Liver (tissue), 8 donors: ENCODE measurements at regions not wholly inside any gene's neighbourhood (a gene's known extent, or its start where the extent isn't known, plus 50 kb on each side); places are given as distances from the start of the nearest gene placed in this dataset.

Experiments used
- DNase-seq: peaks from one replicate; pipeline ENCODE4 v3.0.0-alpha.2; 2017; ENCODE audit warnings: low spot score
- H3K27ac ChIP-seq, 2 donors: one replicate each; pipeline ENCODE4 v1.7.0; 2013; ENCODE audit warnings: inconsistent platforms in 2 of 2, low read length in 2 of 2, control low read depth in 1 of 2, low read depth in 1 of 2, mild to moderate bottlenecking in 1 of 2
- H3K27me3 ChIP-seq, 4 donors: one replicate each; pipeline versions ENCODE4 v1.6.1 to v1.7.0; 2013; ENCODE audit warnings: low read length in 3 of 4, inconsistent platforms in 1 of 4, mild to moderate bottlenecking in 1 of 4, moderate library complexity in 1 of 4; ENCODE audit not compliant: control insufficient read depth in 4 of 4, insufficient read depth in 4 of 4
- H3K36me3 ChIP-seq, 4 donors: one replicate each; pipeline versions ENCODE4 v1.6.1 to v1.7.0; 2013; ENCODE audit warnings: low read length in 3 of 4, mild to moderate bottlenecking in 3 of 4, low read depth in 1 of 4, moderate library complexity in 1 of 4; ENCODE audit not compliant: control insufficient read depth in 4 of 4, insufficient read depth in 3 of 4
- H3K4me1 ChIP-seq, 4 donors: one replicate each; pipeline versions ENCODE4 v1.6.1 to v1.7.0; 2013; ENCODE audit warnings: low read length in 3 of 4, mild to moderate bottlenecking in 3 of 4, moderate library complexity in 1 of 4; ENCODE audit not compliant: control insufficient read depth in 4 of 4, insufficient read depth in 4 of 4
- H3K4me3 ChIP-seq, 3 donors: one replicate each; pipeline versions ENCODE4 v1.6.1 to v1.7.0; 2013; ENCODE audit warnings: low read length in 3 of 3, control low read depth in 1 of 3, low read depth in 1 of 3, mild to moderate bottlenecking in 1 of 3
- H3K9ac ChIP-seq, 2 donors: one replicate each; pipeline ENCODE4 v1.7.0; 2013; ENCODE audit warnings: low read length in 2 of 2, mild to moderate bottlenecking in 2 of 2, moderate library complexity in 2 of 2, control low read depth in 1 of 2, low read depth in 1 of 2
- H3K9me3 ChIP-seq, 4 donors: one replicate each; pipeline versions ENCODE4 v1.6.1 to v1.7.0; 2013; ENCODE audit warnings: low read length in 3 of 4; ENCODE audit not compliant: control insufficient read depth in 4 of 4
- EGR1 ChIP-seq, 2 donors: IDR thresholded peaks; 2 replicates each; pipeline ENCODE4 v1.6.1; 2016 to 2018; ENCODE audit warnings: antibody characterized with exemption in 2 of 2, low read depth in 2 of 2
- FOXA1 ChIP-seq: IDR thresholded peaks from 2 replicates; pipeline ENCODE4 v1.6.1; 2016; ENCODE audit warnings: antibody characterized with exemption
- FOXA2 ChIP-seq: IDR thresholded peaks from 2 replicates; pipeline ENCODE4 v1.6.1; 2016; ENCODE audit warnings: antibody characterized with exemption
- GABPA ChIP-seq, 2 donors: IDR thresholded peaks in 1 of 2; conservative IDR thresholded peaks in 1 of 2; 2 replicates each; pipeline ENCODE4 v1.6.1; 2016; ENCODE audit warnings: antibody characterized with exemption in 2 of 2, mild to moderate bottlenecking in 1 of 2, moderate library complexity in 1 of 2
- HNF4A ChIP-seq, 2 donors: conservative IDR thresholded peaks; 2 replicates each; pipeline ENCODE4 v1.6.1; 2016; ENCODE audit warnings: antibody characterized with exemption in 2 of 2, mild to moderate bottlenecking in 2 of 2
- HNF4G ChIP-seq: IDR thresholded peaks from 2 replicates; pipeline ENCODE4 v1.6.1; 2016; ENCODE audit warnings: antibody characterized with exemption
- JUND ChIP-seq, 2 donors: IDR thresholded peaks; 2 replicates each; pipeline ENCODE4 v1.6.1; 2016; ENCODE audit warnings: antibody characterized with exemption in 2 of 2
- NR2F2 ChIP-seq: IDR thresholded peaks from 2 replicates; pipeline ENCODE4 v1.6.1; 2016; ENCODE audit warnings: antibody characterized with exemption
- RAD21 ChIP-seq, 2 donors: IDR thresholded peaks; 2 replicates each; pipeline ENCODE4 v1.6.1; 2016; ENCODE audit warnings: antibody characterized with exemption in 2 of 2, mild to moderate bottlenecking in 2 of 2
- REST ChIP-seq: IDR thresholded peaks from 2 replicates; pipeline ENCODE4 v1.6.1; 2016; ENCODE audit warnings: antibody characterized with exemption, mild to moderate bottlenecking
- RXRA ChIP-seq, 2 donors: IDR thresholded peaks; 2 replicates each; pipeline ENCODE4 v1.6.1; 2017 to 2018; ENCODE audit warnings: antibody characterized with exemption in 2 of 2, mild to moderate bottlenecking in 1 of 2
- SP1 ChIP-seq: IDR thresholded peaks from 2 replicates; pipeline ENCODE4 v1.6.1; 2018; ENCODE audit warnings: antibody characterized with exemption, mild to moderate bottlenecking
- TAF1 ChIP-seq: conservative IDR thresholded peaks from 2 replicates; pipeline ENCODE4 v1.6.1; 2016; ENCODE audit warnings: antibody characterized with exemption, mild to moderate bottlenecking
- YY1 ChIP-seq: IDR thresholded peaks from 2 replicates; pipeline ENCODE4 v1.6.1; 2016; ENCODE audit warnings: antibody characterized with exemption, mild to moderate bottlenecking
- WGBS: extraction: QIAGEN DNeasy Blood & Tissue Kit; methylation state at CpG from one replicate; pipeline ENCODE4 v1.1.7; 2013; 5-methylcytosine and 5-hydroxymethylcytosine counted together
- TF ChIP-seq, protein P1 (sequence below): IDR thresholded peaks from 2 replicates; pipeline ENCODE4 v1.6.1; 2016; ENCODE audit warnings: antibody characterized with exemption
- TF ChIP-seq, protein P2 (sequence below): fragments of 150-350 bp; IDR thresholded peaks from 2 replicates; pipeline ENCODE4 v1.5.1; 2017; ENCODE audit warnings: improper control_type of control experiment, low read depth, low read length; ENCODE audit not compliant: missing input control
- TF ChIP-seq, protein P3 (sequence below): IDR thresholded peaks from 2 replicates; pipeline ENCODE4 v1.6.1; 2016; ENCODE audit warnings: antibody characterized with exemption
- TF ChIP-seq, protein P4 (sequence below): IDR thresholded peaks from 2 replicates; pipeline ENCODE4 v1.6.1; 2016; ENCODE audit warnings: antibody characterized with exemption
- donor health status: healthy.
- donor health status: healthy.
- donor health status: healthy.
- donor health status: healthy.
- donor health status: healthy.

DNA sequence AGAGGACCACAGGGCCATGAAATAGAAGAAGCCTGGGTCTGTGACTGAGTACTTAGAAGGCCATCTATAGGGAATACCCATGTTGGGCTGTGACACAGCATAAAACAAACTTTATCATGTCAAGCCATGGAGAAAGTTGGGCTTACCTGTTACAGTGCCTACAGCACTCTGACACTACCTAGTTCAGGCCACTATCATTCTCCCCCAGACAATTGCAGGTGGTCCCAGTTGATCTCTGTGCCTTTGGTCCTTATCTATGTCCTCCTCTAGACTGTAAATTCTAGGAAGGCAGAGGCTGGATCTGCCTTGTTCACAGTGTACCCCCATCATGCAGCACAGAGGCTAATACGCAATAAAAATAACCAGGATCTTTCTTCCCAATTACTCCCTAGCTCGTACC is 69.1 kb downstream of the GCC1 start:
- no peaks in the 10 kb centered on the region for H3K36me3 ChIP-seq
- H3K27ac ChIP-seq = no peak overlapping the region

More for the DNA sequence above, 69.1 kb downstream of the GCC1 start:
- 92% methylated on average over 2 of the region's 2 CpGs for WGBS
- no peak overlapping the region for H3K4me3 ChIP-seq
- no peaks in the 10 kb centered on the region for H3K4me1 ChIP-seq
- DNase-seq = no peak
- no peak overlapping the region for H3K9ac ChIP-seq
- TF ChIP-seq, protein P1, sequence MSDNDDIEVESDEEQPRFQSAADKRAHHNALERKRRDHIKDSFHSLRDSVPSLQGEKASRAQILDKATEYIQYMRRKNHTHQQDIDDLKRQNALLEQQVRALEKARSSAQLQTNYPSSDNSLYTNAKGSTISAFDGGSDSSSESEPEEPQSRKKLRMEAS = no peak
- TF ChIP-seq HNF4G = no peak
- no peak for TF ChIP-seq REST
- no peak for TF ChIP-seq RAD21 (IDR thresholded peaks at IDR 0.05)
- TF ChIP-seq, protein P2, sequence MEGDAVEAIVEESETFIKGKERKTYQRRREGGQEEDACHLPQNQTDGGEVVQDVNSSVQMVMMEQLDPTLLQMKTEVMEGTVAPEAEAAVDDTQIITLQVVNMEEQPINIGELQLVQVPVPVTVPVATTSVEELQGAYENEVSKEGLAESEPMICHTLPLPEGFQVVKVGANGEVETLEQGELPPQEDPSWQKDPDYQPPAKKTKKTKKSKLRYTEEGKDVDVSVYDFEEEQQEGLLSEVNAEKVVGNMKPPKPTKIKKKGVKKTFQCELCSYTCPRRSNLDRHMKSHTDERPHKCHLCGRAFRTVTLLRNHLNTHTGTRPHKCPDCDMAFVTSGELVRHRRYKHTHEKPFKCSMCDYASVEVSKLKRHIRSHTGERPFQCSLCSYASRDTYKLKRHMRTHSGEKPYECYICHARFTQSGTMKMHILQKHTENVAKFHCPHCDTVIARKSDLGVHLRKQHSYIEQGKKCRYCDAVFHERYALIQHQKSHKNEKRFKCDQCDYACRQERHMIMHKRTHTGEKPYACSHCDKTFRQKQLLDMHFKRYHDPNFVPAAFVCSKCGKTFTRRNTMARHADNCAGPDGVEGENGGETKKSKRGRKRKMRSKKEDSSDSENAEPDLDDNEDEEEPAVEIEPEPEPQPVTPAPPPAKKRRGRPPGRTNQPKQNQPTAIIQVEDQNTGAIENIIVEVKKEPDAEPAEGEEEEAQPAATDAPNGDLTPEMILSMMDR = no peak
- TF ChIP-seq, protein P3, sequence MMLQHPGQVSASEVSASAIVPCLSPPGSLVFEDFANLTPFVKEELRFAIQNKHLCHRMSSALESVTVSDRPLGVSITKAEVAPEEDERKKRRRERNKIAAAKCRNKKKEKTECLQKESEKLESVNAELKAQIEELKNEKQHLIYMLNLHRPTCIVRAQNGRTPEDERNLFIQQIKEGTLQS = no peak
- no peak for TF ChIP-seq HNF4A (conservative IDR thresholded peaks at IDR 0.05)
- no peak for TF ChIP-seq TAF1
- TF ChIP-seq NR2F2 = no peak
- no peak for TF ChIP-seq FOXA2
- TF ChIP-seq FOXA1 = no peak
- no peak for TF ChIP-seq YY1
- TF ChIP-seq SP1 = no peak
- TF ChIP-seq JUND (IDR thresholded peaks at IDR 0.05) = no peak
- TF ChIP-seq RXRA (IDR thresholded peaks at IDR 0.05) = no peak
- no peak for TF ChIP-seq EGR1 (IDR thresholded peaks at IDR 0.05; ENCODE audit: low read depth in 2 of 2)
- TF ChIP-seq, protein P4, sequence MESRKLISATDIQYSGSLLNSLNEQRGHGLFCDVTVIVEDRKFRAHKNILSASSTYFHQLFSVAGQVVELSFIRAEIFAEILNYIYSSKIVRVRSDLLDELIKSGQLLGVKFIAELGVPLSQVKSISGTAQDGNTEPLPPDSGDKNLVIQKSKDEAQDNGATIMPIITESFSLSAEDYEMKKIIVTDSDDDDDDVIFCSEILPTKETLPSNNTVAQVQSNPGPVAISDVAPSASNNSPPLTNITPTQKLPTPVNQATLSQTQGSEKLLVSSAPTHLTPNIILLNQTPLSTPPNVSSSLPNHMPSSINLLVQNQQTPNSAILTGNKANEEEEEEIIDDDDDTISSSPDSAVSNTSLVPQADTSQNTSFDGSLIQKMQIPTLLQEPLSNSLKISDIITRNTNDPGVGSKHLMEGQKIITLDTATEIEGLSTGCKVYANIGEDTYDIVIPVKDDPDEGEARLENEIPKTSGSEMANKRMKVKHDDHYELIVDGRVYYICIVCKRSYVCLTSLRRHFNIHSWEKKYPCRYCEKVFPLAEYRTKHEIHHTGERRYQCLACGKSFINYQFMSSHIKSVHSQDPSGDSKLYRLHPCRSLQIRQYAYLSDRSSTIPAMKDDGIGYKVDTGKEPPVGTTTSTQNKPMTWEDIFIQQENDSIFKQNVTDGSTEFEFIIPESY = no peak
- no peak for TF ChIP-seq GABPA (IDR thresholded peaks at IDR 0.05 in 1 of 2, conservative IDR thresholded peaks at IDR 0.05 in 1 of 2)
- no peaks in the 10 kb centered on the region for H3K27me3 ChIP-seq
- no peaks in the 10 kb centered on the region for H3K9me3 ChIP-seq
